Esophagus muscularis mucosa (tissue), 4 donors: ENCODE measurements at regions not wholly inside any gene's neighbourhood (a gene's known extent, or its start where the extent isn't known, plus 50 kb on each side); places are given as distances from the start of the nearest gene placed in this dataset.

Experiments
- DNase-seq: peaks from one replicate; pipeline ENCODE4 v3.0.0-alpha.2; 2017; ENCODE audit errors: extremely low spot score
- H3K27ac ChIP-seq, 4 donors: fragments of 200-600 bp; sonication (generic); replicated peaks in 1 of 4; 1 replicate in 3 of 4; 2 replicates in 1 of 4; pipeline ENCODE4 v1.5.1; 2016 to 2019; ENCODE audit warnings: mild to moderate bottlenecking in 1 of 4
- H3K27me3 ChIP-seq, 4 donors: fragments of 200-600 bp; sonication (generic); one replicate each; pipeline versions ENCODE4 v1.5.1 to v1.6.0; 2016 to 2019
- H3K36me3 ChIP-seq, 4 donors: fragments of 200-600 bp; sonication (generic); one replicate each; pipeline ENCODE4 v1.5.1; 2016 to 2019
- H3K4me1 ChIP-seq, 4 donors: fragments of 200-600 bp; sonication (generic); one replicate each; pipeline ENCODE4 v1.5.1; 2016 to 2019
- H3K4me3 ChIP-seq, 4 donors: fragments of 200-600 bp; sonication (generic); 1 replicate in 2 of 4; 2 replicates in 2 of 4; pipeline ENCODE4 v1.5.1; 2016 to 2019; ENCODE audit warnings: mild to moderate bottlenecking in 4 of 4, moderate library complexity in 1 of 4
- H3K9me3 ChIP-seq, 4 donors: fragments of 200-600 bp; sonication (generic); 1 replicate in 3 of 4; 2 replicates in 1 of 4; pipeline ENCODE4 v1.5.1; 2016 to 2019
- EP300 ChIP-seq: sonication (generic); formaldehyde crosslinking; IDR thresholded peaks from one replicate; pipeline ENCODE4 v1.6.1; 2017; ENCODE audit warnings: antibody characterized with exemption
- POLR2A ChIP-seq: fragments of 450-650 bp; IDR thresholded peaks from one replicate; pipeline ENCODE4 v1.6.1; 2017; ENCODE audit warnings: antibody characterized with exemption, moderate library complexity, mild to moderate bottlenecking, low read depth
- POLR2AphosphoS5 ChIP-seq, 2 donors: sonication (generic); formaldehyde crosslinking; IDR thresholded peaks; one replicate each; pipeline ENCODE4 v1.6.1; 2017; ENCODE audit warnings: antibody characterized with exemption in 2 of 2
- WGBS: methylation state at CpG from one replicate; pipeline ENCODE4 v1.1.5; 2018; 5-methylcytosine and 5-hydroxymethylcytosine counted together
- intact Hi-C: fragments of 100-400 bp; cut with DNase I; formaldehyde crosslinking; loops from one replicate; pipeline ENCODE4 v1.15.1; 2023
- TF ChIP-seq, protein P1 (sequence below), 3 experiments: fragments of 200-600 bp in 2 of 3; fragments of 450-650 bp in 1 of 3; sonication (generic) in 2 of 3; IDR thresholded peaks; one replicate each; pipeline ENCODE4 v1.5.1; 2017 to 2019; ENCODE audit warnings: antibody characterized with exemption in 3 of 3, mild to moderate bottlenecking in 2 of 3, moderate library complexity in 1 of 3

DNA sequence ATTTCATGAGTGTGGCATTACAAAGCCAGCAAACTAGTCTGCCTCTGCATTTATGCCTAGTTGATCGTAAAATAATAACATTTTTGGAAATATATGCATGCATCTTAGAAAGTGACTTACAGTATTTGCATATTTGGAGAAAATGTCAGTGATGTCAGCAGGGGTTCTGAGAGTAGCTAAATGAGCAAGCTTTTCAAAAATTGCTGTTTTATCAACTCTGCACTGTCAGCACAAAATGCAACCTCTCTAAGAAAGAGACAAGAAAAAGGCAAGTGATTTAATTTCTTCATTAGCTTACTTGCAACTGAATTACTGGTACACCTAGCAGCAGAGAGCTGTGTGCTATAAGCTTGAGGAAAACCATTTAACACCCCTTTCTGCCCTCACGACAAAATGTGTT lies 632.5 kb upstream of the MMS22L start:
- Histone ChIP-seq H3K27ac (no peak overlapping the region), H3K9me3 (no peaks in the 10 kb centered on the region), H3K4me3 (no peak overlapping the region), H3K27me3 (no peaks in the 10 kb centered on the region), H3K36me3 (no peaks in the 10 kb centered on the region), H3K4me1 (no peaks in the 10 kb centered on the region)
- 55% methylated on average over 2 of the region's 2 CpGs for WGBS
- TF ChIP-seq, protein P1, sequence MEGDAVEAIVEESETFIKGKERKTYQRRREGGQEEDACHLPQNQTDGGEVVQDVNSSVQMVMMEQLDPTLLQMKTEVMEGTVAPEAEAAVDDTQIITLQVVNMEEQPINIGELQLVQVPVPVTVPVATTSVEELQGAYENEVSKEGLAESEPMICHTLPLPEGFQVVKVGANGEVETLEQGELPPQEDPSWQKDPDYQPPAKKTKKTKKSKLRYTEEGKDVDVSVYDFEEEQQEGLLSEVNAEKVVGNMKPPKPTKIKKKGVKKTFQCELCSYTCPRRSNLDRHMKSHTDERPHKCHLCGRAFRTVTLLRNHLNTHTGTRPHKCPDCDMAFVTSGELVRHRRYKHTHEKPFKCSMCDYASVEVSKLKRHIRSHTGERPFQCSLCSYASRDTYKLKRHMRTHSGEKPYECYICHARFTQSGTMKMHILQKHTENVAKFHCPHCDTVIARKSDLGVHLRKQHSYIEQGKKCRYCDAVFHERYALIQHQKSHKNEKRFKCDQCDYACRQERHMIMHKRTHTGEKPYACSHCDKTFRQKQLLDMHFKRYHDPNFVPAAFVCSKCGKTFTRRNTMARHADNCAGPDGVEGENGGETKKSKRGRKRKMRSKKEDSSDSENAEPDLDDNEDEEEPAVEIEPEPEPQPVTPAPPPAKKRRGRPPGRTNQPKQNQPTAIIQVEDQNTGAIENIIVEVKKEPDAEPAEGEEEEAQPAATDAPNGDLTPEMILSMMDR (IDR thresholded peaks at IDR 0.05): no peak
- TF ChIP-seq POLR2A: no peak
- no peak for TF ChIP-seq POLR2AphosphoS5 (IDR thresholded peaks at IDR 0.05)
- DNase-seq: no peak
- intact Hi-C loops: no loop called here

DNA sequence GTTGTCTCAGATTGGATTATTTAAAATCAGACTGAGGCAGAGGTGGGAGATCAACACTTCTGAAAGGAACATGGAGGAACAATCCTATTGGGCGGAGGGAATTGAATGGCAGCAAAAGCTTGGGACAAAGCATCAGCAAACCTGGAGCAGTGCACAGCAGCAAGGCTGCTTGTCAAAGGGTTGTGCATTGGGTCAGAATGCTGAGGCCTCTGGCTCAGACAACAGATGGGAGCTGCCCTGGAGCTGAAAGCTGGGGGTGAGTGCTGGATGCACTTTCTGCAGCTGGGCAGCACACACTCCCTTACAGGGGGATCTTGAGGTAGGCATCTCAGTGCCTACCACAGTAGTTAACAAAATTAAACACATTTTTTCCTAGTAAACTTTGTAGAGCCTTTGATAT lies 634.4 kb upstream of the MMS22L start:
- Histone ChIP-seq H3K4me3 (no peak overlapping the region), H3K4me1 (no peaks in the 10 kb centered on the region), H3K27me3 (no peaks in the 10 kb centered on the region), H3K36me3 (no peaks in the 10 kb centered on the region), H3K27ac (no peak overlapping the region), H3K9me3 (no peaks in the 10 kb centered on the region)
- no peak for DNase-seq
- TF ChIP-seq POLR2AphosphoS5 (IDR thresholded peaks at IDR 0.05) (no peak), EP300 (no peak)
- WGBS: 93% methylated on average over 1 of the region's 1 CpG
- intact Hi-C loops: no loop called here

DNA sequence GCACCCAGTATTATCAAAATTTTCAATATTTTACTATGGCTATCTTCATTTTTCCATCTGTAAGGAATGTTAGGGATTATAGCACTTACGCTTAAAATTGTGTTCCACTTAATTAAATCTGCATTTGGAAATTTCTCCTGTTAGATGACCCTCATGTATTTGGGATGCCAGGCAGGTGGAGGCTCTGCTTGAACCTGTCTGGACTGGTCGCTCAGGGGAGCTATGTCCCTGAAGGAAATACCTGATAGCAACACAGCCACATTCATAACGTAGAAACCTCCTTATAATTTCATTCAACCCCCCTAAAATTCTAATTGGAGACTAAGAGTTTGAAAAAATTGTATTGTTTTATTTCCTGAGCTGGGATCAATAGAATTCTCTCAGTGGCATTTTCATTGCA lies 636.0 kb upstream of the MMS22L start:
- Histone ChIP-seq H3K4me1 (no peaks in the 10 kb centered on the region), H3K27me3 (no peaks in the 10 kb centered on the region), H3K9me3 (no peaks in the 10 kb centered on the region), H3K36me3 (no peaks in the 10 kb centered on the region), H3K4me3 (no peak overlapping the region), H3K27ac (no peak overlapping the region)
- intact Hi-C loops: no loop called here
- TF ChIP-seq EP300: no peak
- TF ChIP-seq, protein P1 (IDR thresholded peaks at IDR 0.05): no peak
- no peak for TF ChIP-seq POLR2A
- TF ChIP-seq POLR2AphosphoS5 (IDR thresholded peaks at IDR 0.05): no peak
- 84% methylated on average over 3 of the region's 3 CpGs for WGBS
- no peak for DNase-seq

DNA sequence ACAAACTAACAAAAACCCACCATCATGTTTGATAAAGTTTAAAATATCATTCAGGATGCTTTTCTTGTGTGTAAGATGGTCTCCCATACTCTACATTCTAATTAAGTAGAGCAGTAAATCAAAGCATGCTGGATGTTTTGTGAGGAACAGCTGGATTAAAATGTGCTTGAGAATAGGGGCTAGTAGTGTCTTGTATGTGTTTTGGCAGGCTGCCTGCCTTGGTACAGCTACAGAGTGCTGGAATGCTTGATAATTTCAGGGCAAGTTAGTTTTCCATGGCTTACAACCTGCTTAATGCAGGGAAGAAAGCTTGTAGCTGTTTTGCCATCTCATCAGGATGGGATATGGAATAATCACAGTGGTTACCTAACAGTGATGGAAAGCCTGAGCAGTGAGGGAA lies 636.6 kb upstream of the MMS22L start:
- Histone ChIP-seq H3K9me3 (no peaks in the 10 kb centered on the region), H3K36me3 (no peaks in the 10 kb centered on the region), H3K4me1 (no peaks in the 10 kb centered on the region), H3K27me3 (no peaks in the 10 kb centered on the region), H3K27ac (no peak overlapping the region), H3K4me3 (no peak overlapping the region)
- DNase-seq: no peak
- TF ChIP-seq POLR2A (no peak), POLR2AphosphoS5 (IDR thresholded peaks at IDR 0.05) (no peak), EP300 (no peak)
- TF ChIP-seq, protein P1 (IDR thresholded peaks at IDR 0.05): no peak
- intact Hi-C loops: no loop called here

DNA sequence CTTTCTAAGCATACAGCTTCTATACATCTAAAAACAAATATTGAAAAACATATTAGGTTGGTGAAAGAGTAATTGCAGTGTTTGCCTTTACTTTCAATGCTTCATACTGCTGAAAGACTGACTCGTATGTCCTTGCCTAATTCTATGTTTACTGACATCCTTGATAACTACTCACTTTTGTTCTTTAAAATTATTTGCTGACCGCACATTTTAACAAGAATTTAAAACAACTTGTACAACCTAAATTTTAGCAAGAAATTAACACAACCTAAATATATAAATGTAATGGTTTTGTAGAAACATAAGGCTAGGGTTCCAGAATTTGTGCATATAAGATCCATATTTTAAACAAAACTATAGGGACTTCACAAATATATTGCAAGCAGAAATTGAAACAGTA lies 640.2 kb upstream of the MMS22L start:
- DNase-seq: no peak
- Histone ChIP-seq H3K4me3 (no peak overlapping the region), H3K4me1 (no peaks in the 10 kb centered on the region), H3K27ac (no peak overlapping the region), H3K9me3 (no peaks in the 10 kb centered on the region), H3K36me3 (no peaks in the 10 kb centered on the region), H3K27me3 (no peaks in the 10 kb centered on the region)
- intact Hi-C loops: no loop called here
- TF ChIP-seq, protein P1 (IDR thresholded peaks at IDR 0.05): no peak
- TF ChIP-seq POLR2A (no peak), EP300 (no peak), POLR2AphosphoS5 (IDR thresholded peaks at IDR 0.05) (no peak)
- WGBS: 80% methylated on average over 2 of the region's 2 CpGs
